A673 (cell line): ENCODE measurements at regions not wholly inside any gene's neighbourhood (a gene's known extent, or its start where the extent isn't known, plus 50 kb on each side); places are given as distances from the start of the nearest gene placed in this dataset.

ENCODE experiments used
- BruUV-seq: library from RNA; stranded (reverse); fragments of 400-500 nt; replicated peaks from 2 replicates; lab custom pipeline; 2021; lab: Mats Ljungman, UMichigan
- CTCF ChIA-PET: fragments of 300-600 bp; sonication (Branson Sonifier 250); formaldehyde crosslinking; loops from one replicate; lab custom pipeline; 2022; ENCODE audit warnings: antibody characterized with exemption; lab: Charles Lee
- POLR2A ChIA-PET: fragments of 300-600 bp; sonication (Branson Sonifier 250); formaldehyde crosslinking; loops from one replicate; lab custom pipeline; 2022; ENCODE audit warnings: antibody characterized with exemption; ENCODE audit not compliant: low non-redundant PET; lab: Charles Lee
- DNase-seq: peaks from one replicate; pipeline ENCODE4 v3.0.0-alpha.2; 2015; ENCODE audit warnings: low spot score
- H3K27ac ChIP-seq: fragments of 200-600 bp; sonication (generic); 2 replicates; pipeline ENCODE4 v1.5.1; 2016; ENCODE audit warnings: mixed run types, low read depth, mild to moderate bottlenecking, mixed read lengths, antibody characterized with exemption, low read length; ENCODE audit not compliant: poor library complexity, severe bottlenecking
- H3K27me3 ChIP-seq: fragments of 200-600 bp; sonication (generic); replicated peaks from 2 replicates; pipeline ENCODE4 v1.6.1; 2017; ENCODE audit warnings: mixed run types, low read depth, mild to moderate bottlenecking, mixed read lengths, antibody characterized with exemption, low read length; ENCODE audit not compliant: insufficient read depth, poor library complexity
- H3K36me3 ChIP-seq: fragments of 200-600 bp; sonication (generic); 2 replicates; pipeline ENCODE4 v1.6.1; 2016; ENCODE audit warnings: mixed run types, mild to moderate bottlenecking, mixed read lengths, antibody characterized with exemption, low read length; ENCODE audit not compliant: insufficient read depth, poor library complexity, severe bottlenecking
- H3K4me1 ChIP-seq: fragments of 200-600 bp; sonication (generic); 2 replicates; pipeline ENCODE4 v1.6.1; 2017; ENCODE audit warnings: mixed run types, mild to moderate bottlenecking, mixed read lengths, antibody characterized with exemption, low read length; ENCODE audit not compliant: insufficient read depth, poor library complexity, severe bottlenecking
- H3K4me3 ChIP-seq: fragments of 200-600 bp; sonication (generic); 2 replicates; pipeline ENCODE4 v1.5.1; 2016; ENCODE audit warnings: low read depth, mixed run types, mild to moderate bottlenecking, mixed read lengths, low read length; ENCODE audit not compliant: poor library complexity, severe bottlenecking
- H3K9me3 ChIP-seq: fragments of 200-600 bp; sonication (generic); 2 replicates; pipeline ENCODE4 v1.6.1; 2016; ENCODE audit warnings: mixed run types, low read depth, mild to moderate bottlenecking, mixed read lengths, antibody characterized with exemption, low read length; ENCODE audit not compliant: poor library complexity, severe bottlenecking
- EZH2 ChIP-seq: fragments of 200-600 bp; sonication (generic); IDR thresholded peaks from 2 replicates; pipeline ENCODE4 v1.6.1; 2017; ENCODE audit warnings: borderline replicate concordance, low read depth, mild to moderate bottlenecking, mixed read lengths, antibody characterized with exemption, low read length; ENCODE audit not compliant: poor library complexity, severe bottlenecking
- intact Hi-C: fragments of 100-400 bp; cut with micrococcal nuclease; formaldehyde crosslinking; loops from one replicate; pipeline ENCODE4 v1.10.0; 2022; ENCODE audit not compliant: unreplicated experiment
- TF ChIP-seq, protein P1 (sequence below): fragments of 300-800, 200-600 bp; sonication (generic); conservative IDR thresholded peaks from 2 replicates; pipeline ENCODE4 v1.5.1; 2017; ENCODE audit warnings: low read depth, mild to moderate bottlenecking, antibody characterized with exemption, low read length, moderate library complexity, mixed read lengths

- DNase-seq: no peak
- no TSS peak for BruUV-seq
- TF ChIP-seq EZH2: no peak
- TF ChIP-seq, protein P1, sequence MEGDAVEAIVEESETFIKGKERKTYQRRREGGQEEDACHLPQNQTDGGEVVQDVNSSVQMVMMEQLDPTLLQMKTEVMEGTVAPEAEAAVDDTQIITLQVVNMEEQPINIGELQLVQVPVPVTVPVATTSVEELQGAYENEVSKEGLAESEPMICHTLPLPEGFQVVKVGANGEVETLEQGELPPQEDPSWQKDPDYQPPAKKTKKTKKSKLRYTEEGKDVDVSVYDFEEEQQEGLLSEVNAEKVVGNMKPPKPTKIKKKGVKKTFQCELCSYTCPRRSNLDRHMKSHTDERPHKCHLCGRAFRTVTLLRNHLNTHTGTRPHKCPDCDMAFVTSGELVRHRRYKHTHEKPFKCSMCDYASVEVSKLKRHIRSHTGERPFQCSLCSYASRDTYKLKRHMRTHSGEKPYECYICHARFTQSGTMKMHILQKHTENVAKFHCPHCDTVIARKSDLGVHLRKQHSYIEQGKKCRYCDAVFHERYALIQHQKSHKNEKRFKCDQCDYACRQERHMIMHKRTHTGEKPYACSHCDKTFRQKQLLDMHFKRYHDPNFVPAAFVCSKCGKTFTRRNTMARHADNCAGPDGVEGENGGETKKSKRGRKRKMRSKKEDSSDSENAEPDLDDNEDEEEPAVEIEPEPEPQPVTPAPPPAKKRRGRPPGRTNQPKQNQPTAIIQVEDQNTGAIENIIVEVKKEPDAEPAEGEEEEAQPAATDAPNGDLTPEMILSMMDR: no peak
- ChIA-PET POLR2A (no interaction called here), CTCF (no interaction called here)
- no peaks in the 10 kb centered on the region for H3K4me1 ChIP-seq
- intact Hi-C loops: no loop called here
- H3K9me3 ChIP-seq: no peaks in the 10 kb centered on the region
- no peak overlapping the region for H3K27ac ChIP-seq
- H3K4me3 ChIP-seq: no peak overlapping the region
- no peaks in the 10 kb centered on the region for H3K27me3 ChIP-seq
- no peaks in the 10 kb centered on the region for H3K36me3 ChIP-seq
Observed at GRCh38 chr4:24042094-24042493, 152.2 kb upstream of the PPARGC1A start.

DNA sequence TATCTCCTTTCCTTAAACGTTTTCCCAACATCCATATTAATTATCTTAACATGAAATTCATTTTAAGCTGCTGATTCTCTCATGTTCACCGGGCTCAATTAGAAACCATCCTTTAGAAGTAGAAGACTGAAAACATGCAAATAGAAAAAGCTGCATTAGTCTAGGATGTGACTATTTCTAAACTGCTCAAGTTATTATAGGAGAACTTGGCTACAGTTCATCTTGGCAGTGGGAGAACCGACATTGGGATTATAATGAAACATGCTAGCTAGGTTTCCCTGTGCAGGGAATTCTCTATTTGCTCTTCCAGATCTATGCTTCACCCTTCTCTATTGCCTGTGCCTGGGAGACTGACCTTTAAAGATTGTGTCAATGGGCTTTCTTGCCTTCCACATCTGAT, 151.0 kb upstream of the PPARGC1A start:
- Histone ChIP-seq H3K4me1 (no peaks in the 10 kb centered on the region), H3K4me3 (no peak overlapping the region), H3K9me3 (no peaks in the 10 kb centered on the region), H3K27ac (no peak overlapping the region), H3K36me3 (no peaks in the 10 kb centered on the region), H3K27me3 (no peaks in the 10 kb centered on the region)
- TF ChIP-seq, protein P1: no peak
- TF ChIP-seq EZH2: no peak
- DNase-seq: no peak
- POLR2A ChIA-PET: no interaction called here
- BruUV-seq: no TSS peak
- intact Hi-C loops: no loop called here
- CTCF ChIA-PET: no interaction called here

DNA sequence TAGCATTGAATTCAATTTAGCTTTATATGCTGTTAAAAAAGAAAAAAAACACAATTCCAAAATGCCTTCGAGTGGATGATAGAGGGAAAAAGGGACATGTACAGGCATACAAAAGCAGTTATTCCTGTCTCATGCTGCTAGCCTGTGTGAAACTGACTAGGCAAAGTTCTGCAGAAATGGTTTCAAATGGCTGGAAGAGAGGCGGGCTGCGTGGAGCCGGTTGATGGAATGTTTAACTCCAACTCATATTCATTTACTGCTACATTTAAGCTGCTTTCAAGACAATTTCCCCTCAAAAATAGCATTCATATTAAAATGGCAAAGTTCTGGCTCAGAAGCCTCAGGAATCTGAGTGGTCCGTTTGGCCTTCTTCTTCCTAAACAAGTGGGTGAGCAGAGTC, 143.8 kb upstream of the PPARGC1A start:
- no TSS peak for BruUV-seq
- POLR2A ChIA-PET: no interaction called here
- H3K36me3 ChIP-seq: no peaks in the 10 kb centered on the region
- no peaks in the 10 kb centered on the region for H3K27me3 ChIP-seq
- intact Hi-C loops: no loop called here
- no peak overlapping the region for H3K4me3 ChIP-seq
- H3K4me1 ChIP-seq: no peaks in the 10 kb centered on the region
- TF ChIP-seq, protein P1: no peak
- TF ChIP-seq EZH2: no peak
- no peaks in the 10 kb centered on the region for H3K9me3 ChIP-seq
- no peak overlapping the region for H3K27ac ChIP-seq
- CTCF ChIA-PET: no interaction called here
- no peak for DNase-seq
